Keratinocyte (primary cell): ENCODE measurements at regions not wholly inside any gene's neighbourhood (a gene's known extent, or its start where the extent isn't known, plus 50 kb on each side); places are given as distances from the start of the nearest gene placed in this dataset.
"Not testable (repeated sequence)": the region's sequence is repeated elsewhere in the genome, so short reads cannot be mapped to it uniquely, and the experiment has no call there.

ENCODE experiments used
- DNase-seq: peaks from one replicate; pipeline ENCODE4 v3.0.0-alpha.2; 2011; ENCODE audit warnings: low read depth, missing footprints, low spot score
- FAIRE-seq: peaks from 2 replicates; lab custom pipeline; 2011; peaks lifted over from hg19 to GRCh38; lab: Jason Lieb, UNC
- H2AFZ ChIP-seq: 2 replicates; pipeline ENCODE4 v1.6.0; 2012; ENCODE audit warnings: low read length, control low read depth, inconsistent platforms; ENCODE audit not compliant: control insufficient read depth
- H3K27ac ChIP-seq: 2 replicates; pipeline ENCODE4 v1.5.1; 2011; ENCODE audit warnings: low read length; ENCODE audit not compliant: control insufficient read depth, insufficient read depth
- H3K27me3 ChIP-seq: 3 replicates; pipeline ENCODE4 v1.6.0; 2011; ENCODE audit warnings: low read length; ENCODE audit not compliant: control insufficient read depth, insufficient read depth; ENCODE audit errors: extremely low read depth
- H3K36me3 ChIP-seq, 2 experiments: 2 replicates in 1 of 2; 3 replicates in 1 of 2; pipeline ENCODE4 v1.5.1; 2011; ENCODE audit warnings: low read length in 2 of 2, mild to moderate bottlenecking in 1 of 2; ENCODE audit not compliant: control insufficient read depth in 2 of 2, insufficient read depth in 2 of 2; ENCODE audit errors: extremely low read depth in 1 of 2
- H3K4me1 ChIP-seq: 3 replicates; pipeline ENCODE4 v1.5.1; 2011; ENCODE audit warnings: low read length; ENCODE audit not compliant: control insufficient read depth, insufficient read depth; ENCODE audit errors: extremely low read depth
- H3K4me2 ChIP-seq: 3 replicates; pipeline ENCODE4 v1.6.0; 2011; ENCODE audit warnings: low read depth, low read length; ENCODE audit not compliant: control insufficient read depth, insufficient read depth; ENCODE audit errors: extremely low read depth
- H3K4me3 ChIP-seq, 3 experiments: fragments of 200-600 bp in 1 of 3; sonication (generic) in 1 of 3; 2 replicates in 2 of 3; 3 replicates in 1 of 3; pipeline ENCODE4 v1.5.1; 2011 to 2016; ENCODE audit warnings: low read length in 3 of 3, mild to moderate bottlenecking in 3 of 3, control low read depth in 2 of 3, inconsistent platforms in 1 of 3, low read depth in 1 of 3, mixed read lengths in 1 of 3, mixed run types in 1 of 3, moderate library complexity in 1 of 3; ENCODE audit not compliant: control insufficient read depth in 2 of 3, insufficient read depth in 2 of 3; ENCODE audit errors: extremely low read depth in 1 of 3
- H3K79me2 ChIP-seq: 2 replicates; pipeline ENCODE4 v1.6.0; 2012; ENCODE audit warnings: low read length; ENCODE audit not compliant: control insufficient read depth, insufficient read depth
- H3K9ac ChIP-seq: 3 replicates; pipeline ENCODE4 v1.6.0; 2011; ENCODE audit warnings: low read length; ENCODE audit not compliant: control insufficient read depth, insufficient read depth; ENCODE audit errors: extremely low read depth
- H3K9me1 ChIP-seq: 3 replicates; pipeline ENCODE4 v1.6.0; 2011; ENCODE audit warnings: low read length; ENCODE audit not compliant: control insufficient read depth, insufficient read depth; ENCODE audit errors: extremely low read depth
- H3K9me3 ChIP-seq: 2 replicates; pipeline ENCODE4 v1.5.1; 2012; ENCODE audit warnings: low read depth, low read length; ENCODE audit not compliant: control insufficient read depth
- H4K20me1 ChIP-seq: 3 replicates; pipeline ENCODE4 v1.6.0; 2011; ENCODE audit warnings: low read length; ENCODE audit not compliant: control insufficient read depth, insufficient read depth; ENCODE audit errors: extremely low read depth
- CTCF ChIP-seq, 3 experiments: IDR thresholded peaks in 1 of 3; conservative IDR thresholded peaks in 1 of 3; optimal IDR thresholded peaks in 1 of 3; 2 replicates in 2 of 3; 3 replicates in 1 of 3; pipeline versions ENCODE3 to v1.5.1; 2011; ENCODE audit warnings: low read length in 3 of 3, mild to moderate bottlenecking in 3 of 3, moderate library complexity in 2 of 3, control low read depth in 1 of 3, inconsistent platforms in 1 of 3; ENCODE audit not compliant: insufficient read depth in 2 of 3; ENCODE audit errors: extremely low read depth in 1 of 3
- EZH2 ChIP-seq: IDR thresholded peaks from one replicate; pipeline ENCODE4 v1.6.1; 2012; ENCODE audit warnings: inconsistent platforms, mild to moderate bottlenecking, low read length, moderate library complexity
- dilution Hi-C: fragments of 300-500 bp; cut with MboI; formaldehyde crosslinking; loops from one replicate; pipeline ENCODE4 v1.7.0; 2020; ENCODE audit warnings: low sequenced_read_pairs; ENCODE audit not compliant: extremely low pct_ligation_motif_present

GRCh38 chr7:113338071-113338696 is 219.8 kb upstream of the SMIM30 start:
- no peaks in the 10 kb centered on the region for H4K20me1 ChIP-seq
- no peak for DNase-seq
- dilution Hi-C loops = no loop called here
- H2AFZ ChIP-seq = no peak overlapping the region
- FAIRE-seq = no peak
- no peaks in the 10 kb centered on the region for H3K36me3 ChIP-seq
- H3K9me3 ChIP-seq = no peaks in the 10 kb centered on the region
- no peak overlapping the region for H3K27ac ChIP-seq
- H3K27me3 ChIP-seq = no peaks in the 10 kb centered on the region
- no peak for TF ChIP-seq EZH2
- TF ChIP-seq CTCF (optimal IDR thresholded peaks at IDR 0.05 in 1 of 3, IDR thresholded peaks at IDR 0.05 in 1 of 3, conservative IDR thresholded peaks at IDR 0.05 in 1 of 3; ENCODE audit: extremely low read depth in 1 of 3, insufficient read depth in 2 of 3, low read length in 3 of 3) = no peak
- no peak overlapping the region for H3K4me3 ChIP-seq
- no peaks in the 10 kb centered on the region for H3K79me2 ChIP-seq
- no peaks in the 10 kb centered on the region for H3K9me1 ChIP-seq
- H3K4me1 ChIP-seq = no peaks in the 10 kb centered on the region
- no peak overlapping the region for H3K9ac ChIP-seq
- H3K4me2 ChIP-seq = no peak overlapping the region

GRCh38 chr7:113336838-113337237 is 218.5 kb upstream of the SMIM30 start:
- H3K4me1 ChIP-seq, H4K20me1 ChIP-seq, H3K79me2 ChIP-seq, H3K9me3 ChIP-seq, H3K4me3 ChIP-seq, H3K9ac ChIP-seq, H3K9me1 ChIP-seq, dilution Hi-C loops, H3K27ac ChIP-seq, DNase-seq, H3K36me3 ChIP-seq, H3K4me2 ChIP-seq, H3K27me3 ChIP-seq, H2AFZ ChIP-seq, FAIRE-seq: not testable (repeated sequence)
